GM23338 (cell line): ENCODE measurements at regions not wholly inside any gene's neighbourhood (a gene's known extent, or its start where the extent isn't known, plus 50 kb on each side); places are given as distances from the start of the nearest gene placed in this dataset.

Experiments used
- ATAC-seq: fragments of 200-7000 bp; cut with Tn5 transposase; 3 replicates; pipeline ENCODE4 v1.9.1; 2020
- DNase-seq: peaks from one replicate; pipeline ENCODE4 v3.0.0-alpha.2; 2015; ENCODE audit warnings: low spot score
- H2AFZ ChIP-seq: fragments of 200-600 bp; sonication (generic); 2 replicates; pipeline ENCODE4 v1.8.0; 2016; ENCODE audit warnings: antibody characterized with exemption, mild to moderate bottlenecking, moderate library complexity
- H3F3A ChIP-seq: fragments of 200-600 bp; sonication (generic); replicated peaks from 2 replicates; pipeline ENCODE4 v1.8.0; 2017; ENCODE audit warnings: antibody characterized with exemption, mixed run types, low read depth
- H3K27ac ChIP-seq: fragments of 200-600 bp; sonication (generic); 2 replicates; pipeline ENCODE4 v1.6.1; 2016; ENCODE audit warnings: low read depth
- H3K27me3 ChIP-seq: fragments of 200-600 bp; sonication (generic); 2 replicates; pipeline ENCODE4 v1.8.0; 2016; ENCODE audit warnings: mild to moderate bottlenecking, mixed run types, moderate library complexity; ENCODE audit not compliant: insufficient read depth
- H3K36me3 ChIP-seq: fragments of 200-600 bp; sonication (generic); 2 replicates; pipeline ENCODE4 v1.8.0; 2016; ENCODE audit warnings: mild to moderate bottlenecking; ENCODE audit not compliant: insufficient read depth
- H3K4me1 ChIP-seq: fragments of 200-600 bp; sonication (generic); 2 replicates; pipeline ENCODE4 v1.8.0; 2016; ENCODE audit warnings: mild to moderate bottlenecking, moderate library complexity; ENCODE audit not compliant: insufficient read depth
- H3K4me2 ChIP-seq: fragments of 200-600 bp; sonication (generic); 2 replicates; pipeline ENCODE4 v1.7.1; 2017; ENCODE audit warnings: mixed run types
- H3K4me3 ChIP-seq: fragments of 200-600 bp; sonication (generic); 2 replicates; pipeline ENCODE4 v1.6.1; 2016; ENCODE audit warnings: mixed run types
- H3K79me2 ChIP-seq: fragments of 200-600 bp; sonication (generic); replicated peaks from 2 replicates; pipeline ENCODE4 v1.8.0; 2017; ENCODE audit warnings: mild to moderate bottlenecking; ENCODE audit not compliant: insufficient read depth
- H3K9me2 ChIP-seq: fragments of 200-600 bp; sonication (generic); 2 replicates; pipeline ENCODE4 v1.8.0; 2017; ENCODE audit not compliant: insufficient read depth
- H4K20me1 ChIP-seq: fragments of 200-600 bp; sonication (generic); replicated peaks from 2 replicates; pipeline ENCODE4 v1.8.0; 2017; ENCODE audit warnings: mild to moderate bottlenecking; ENCODE audit not compliant: insufficient read depth
- H3K27ac Mint-ChIP-seq: 2 replicates; pipeline ENCODE4 v1.8.0; 2020; ENCODE audit warnings: inconsistent platforms, mild to moderate bottlenecking, moderate library complexity, mixed read lengths
- H3K27me3 Mint-ChIP-seq: 3 replicates; pipeline ENCODE4 v1.8.0; 2022; ENCODE audit warnings: low read depth, mild to moderate bottlenecking, moderate library complexity, mixed read lengths, inconsistent platforms; ENCODE audit not compliant: insufficient read depth, poor library complexity
- H3K36me3 Mint-ChIP-seq: 3 replicates; pipeline ENCODE4 v1.8.0; 2021; ENCODE audit warnings: low read depth, mild to moderate bottlenecking, inconsistent platforms, moderate library complexity, mixed read lengths
- H3K4me1 Mint-ChIP-seq: 3 replicates; pipeline ENCODE4 v1.8.0; 2020; ENCODE audit warnings: mild to moderate bottlenecking, inconsistent platforms, mixed read lengths
- H3K4me3 Mint-ChIP-seq: 3 replicates; pipeline ENCODE4 v1.8.0; 2021; ENCODE audit warnings: moderate library complexity, mild to moderate bottlenecking, inconsistent platforms, mixed read lengths
- H3K9me3 Mint-ChIP-seq: 3 replicates; pipeline ENCODE4 v1.8.0; 2020; ENCODE audit warnings: moderate library complexity, mild to moderate bottlenecking, inconsistent platforms, mixed read lengths
- CREB1 ChIP-seq: fragments of 250-450 bp; sonication (Bioruptor Pico); IDR thresholded peaks from 2 replicates; pipeline ENCODE4 v1.5.0; 2020; ENCODE audit warnings: low read depth, mild to moderate bottlenecking, moderate library complexity
- EZH2 ChIP-seq: fragments of 200-600 bp; sonication (generic); IDR thresholded peaks from one replicate; pipeline ENCODE4 v1.8.0; 2017; ENCODE audit warnings: antibody characterized with exemption, mild to moderate bottlenecking, low read depth; ENCODE audit not compliant: unreplicated experiment
- EZH2phosphoT487 ChIP-seq: fragments of 200-600 bp; sonication (generic); IDR thresholded peaks from one replicate; pipeline ENCODE4 v1.8.1; 2018; ENCODE audit warnings: antibody characterized with exemption; ENCODE audit not compliant: unreplicated experiment
- JUNB ChIP-seq: IDR thresholded peaks from one replicate; pipeline ENCODE4 v1.6.1; 2016; ENCODE audit warnings: antibody characterized with exemption; ENCODE audit not compliant: unreplicated experiment
- NANOG ChIP-seq: IDR thresholded peaks from 2 replicates; pipeline ENCODE4 v1.6.1; 2016; ENCODE audit warnings: antibody characterized with exemption, borderline replicate concordance
- POLR2AphosphoS5 ChIP-seq: IDR thresholded peaks from 2 replicates; pipeline ENCODE4 v1.6.1; 2016; ENCODE audit warnings: antibody characterized with exemption, low read depth
- STAT1 ChIP-seq: IDR thresholded peaks from one replicate; pipeline ENCODE4 v1.6.1; 2016; ENCODE audit warnings: antibody characterized with exemption; ENCODE audit not compliant: unreplicated experiment
- ZNF114 ChIP-seq: fragments of 250-450 bp; sonication (Bioruptor Pico); IDR thresholded peaks from 2 replicates; pipeline ENCODE4 v1.5.0; 2020; ENCODE audit warnings: mild to moderate bottlenecking, moderate library complexity
- ZNF331 ChIP-seq: fragments of 250-450 bp; sonication (Bioruptor Pico); IDR thresholded peaks from 2 replicates; pipeline ENCODE4 v1.5.0; 2020; ENCODE audit warnings: low read depth, mild to moderate bottlenecking, moderate library complexity
- TF ChIP-seq, protein P1 (sequence below): fragments of 250-450 bp; sonication (Bioruptor Pico); IDR thresholded peaks from 2 replicates; pipeline ENCODE4 v1.5.0; 2020; ENCODE audit warnings: mild to moderate bottlenecking, moderate library complexity
- TF ChIP-seq, protein P2 (sequence below): IDR thresholded peaks from 2 replicates; pipeline ENCODE4 v1.6.1; 2016; ENCODE audit warnings: antibody characterized with exemption
- TF ChIP-seq, protein P3 (sequence below), 2 experiments: fragments of 200-600 bp in 1 of 2; sonication (generic) in 1 of 2; conservative IDR thresholded peaks; 2 replicates each; pipeline versions ENCODE4 v1.5.1 to v1.6.1; 2016 to 2017; ENCODE audit warnings: antibody characterized with exemption in 2 of 2, low read depth in 2 of 2, mild to moderate bottlenecking in 2 of 2, moderate library complexity in 1 of 2
- TF ChIP-seq, protein P4 (sequence below): IDR thresholded peaks from one replicate; pipeline ENCODE4 v1.6.1; 2018; ENCODE audit warnings: antibody characterized with exemption; ENCODE audit not compliant: unreplicated experiment

GRCh38 chr6:71733970-71734899 is 152.1 kb upstream of the RIMS1 start:
- H3K4me1 Mint-ChIP-seq, result no peaks in the 10 kb centered on the region
- DNase-seq (no peak), ATAC-seq (no peak)
- Histone ChIP-seq H3K27ac (no peak overlapping the region), H3K79me2 (no peaks in the 10 kb centered on the region), H3K4me3 (no peak overlapping the region), H3K9me2 (no peaks in the 10 kb centered on the region), H3K36me3 (no peaks in the 10 kb centered on the region), H3K4me2 (no peak overlapping the region), H3F3A (no peaks in the 10 kb centered on the region), H3K4me1 (no peaks in the 10 kb centered on the region), H2AFZ (no peak overlapping the region; the same call in 1 of the 2 replicates), H4K20me1 (no peaks in the 10 kb centered on the region), H3K27me3 (no peaks in the 10 kb centered on the region)
- TF ChIP-seq STAT1, result no peak
- TF ChIP-seq, protein P1, sequence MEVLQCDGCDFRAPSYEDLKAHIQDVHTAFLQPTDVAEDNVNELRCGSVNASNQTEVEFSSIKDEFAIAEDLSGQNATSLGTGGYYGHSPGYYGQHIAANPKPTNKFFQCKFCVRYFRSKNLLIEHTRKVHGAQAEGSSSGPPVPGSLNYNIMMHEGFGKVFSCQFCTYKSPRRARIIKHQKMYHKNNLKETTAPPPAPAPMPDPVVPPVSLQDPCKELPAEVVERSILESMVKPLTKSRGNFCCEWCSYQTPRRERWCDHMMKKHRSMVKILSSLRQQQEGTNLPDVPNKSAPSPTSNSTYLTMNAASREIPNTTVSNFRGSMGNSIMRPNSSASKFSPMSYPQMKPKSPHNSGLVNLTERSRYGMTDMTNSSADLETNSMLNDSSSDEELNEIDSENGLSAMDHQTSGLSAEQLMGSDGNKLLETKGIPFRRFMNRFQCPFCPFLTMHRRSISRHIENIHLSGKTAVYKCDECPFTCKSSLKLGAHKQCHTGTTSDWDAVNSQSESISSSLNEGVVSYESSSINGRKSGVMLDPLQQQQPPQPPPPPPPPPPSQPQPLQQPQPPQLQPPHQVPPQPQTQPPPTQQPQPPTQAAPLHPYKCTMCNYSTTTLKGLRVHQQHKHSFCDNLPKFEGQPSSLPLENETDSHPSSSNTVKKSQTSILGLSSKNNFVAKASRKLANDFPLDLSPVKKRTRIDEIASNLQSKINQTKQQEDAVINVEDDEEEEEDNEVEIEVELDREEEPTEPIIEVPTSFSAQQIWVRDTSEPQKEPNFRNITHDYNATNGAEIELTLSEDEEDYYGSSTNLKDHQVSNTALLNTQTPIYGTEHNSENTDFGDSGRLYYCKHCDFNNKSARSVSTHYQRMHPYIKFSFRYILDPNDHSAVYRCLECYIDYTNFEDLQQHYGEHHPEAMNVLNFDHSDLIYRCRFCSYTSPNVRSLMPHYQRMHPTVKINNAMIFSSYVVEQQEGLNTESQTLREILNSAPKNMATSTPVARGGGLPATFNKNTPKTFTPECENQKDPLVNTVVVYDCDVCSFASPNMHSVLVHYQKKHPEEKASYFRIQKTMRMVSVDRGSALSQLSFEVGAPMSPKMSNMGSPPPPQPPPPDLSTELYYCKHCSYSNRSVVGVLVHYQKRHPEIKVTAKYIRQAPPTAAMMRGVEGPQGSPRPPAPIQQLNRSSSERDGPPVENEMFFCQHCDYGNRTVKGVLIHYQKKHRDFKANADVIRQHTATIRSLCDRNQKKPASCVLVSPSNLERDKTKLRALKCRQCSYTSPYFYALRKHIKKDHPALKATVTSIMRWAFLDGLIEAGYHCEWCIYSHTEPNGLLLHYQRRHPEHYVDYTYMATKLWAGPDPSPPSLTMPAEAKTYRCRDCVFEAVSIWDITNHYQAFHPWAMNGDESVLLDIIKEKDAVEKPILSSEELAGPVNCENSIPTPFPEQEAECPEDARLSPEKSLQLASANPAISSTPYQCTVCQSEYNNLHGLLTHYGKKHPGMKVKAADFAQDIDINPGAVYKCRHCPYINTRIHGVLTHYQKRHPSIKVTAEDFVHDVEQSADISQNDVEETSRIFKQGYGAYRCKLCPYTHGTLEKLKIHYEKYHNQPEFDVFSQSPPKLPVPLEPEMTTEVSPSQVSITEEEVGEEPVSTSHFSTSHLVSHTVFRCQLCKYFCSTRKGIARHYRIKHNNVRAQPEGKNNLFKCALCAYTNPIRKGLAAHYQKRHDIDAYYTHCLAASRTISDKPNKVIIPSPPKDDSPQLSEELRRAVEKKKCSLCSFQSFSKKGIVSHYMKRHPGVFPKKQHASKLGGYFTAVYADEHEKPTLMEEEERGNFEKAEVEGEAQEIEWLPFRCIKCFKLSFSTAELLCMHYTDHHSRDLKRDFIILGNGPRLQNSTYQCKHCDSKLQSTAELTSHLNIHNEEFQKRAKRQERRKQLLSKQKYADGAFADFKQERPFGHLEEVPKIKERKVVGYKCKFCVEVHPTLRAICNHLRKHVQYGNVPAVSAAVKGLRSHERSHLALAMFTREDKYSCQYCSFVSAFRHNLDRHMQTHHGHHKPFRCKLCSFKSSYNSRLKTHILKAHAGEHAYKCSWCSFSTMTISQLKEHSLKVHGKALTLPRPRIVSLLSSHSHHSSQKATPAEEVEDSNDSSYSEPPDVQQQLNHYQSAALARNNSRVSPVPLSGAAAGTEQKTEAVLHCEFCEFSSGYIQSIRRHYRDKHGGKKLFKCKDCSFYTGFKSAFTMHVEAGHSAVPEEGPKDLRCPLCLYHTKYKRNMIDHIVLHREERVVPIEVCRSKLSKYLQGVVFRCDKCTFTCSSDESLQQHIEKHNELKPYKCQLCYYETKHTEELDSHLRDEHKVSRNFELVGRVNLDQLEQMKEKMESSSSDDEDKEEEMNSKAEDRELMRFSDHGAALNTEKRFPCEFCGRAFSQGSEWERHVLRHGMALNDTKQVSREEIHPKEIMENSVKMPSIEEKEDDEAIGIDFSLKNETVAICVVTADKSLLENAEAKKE, result no peak
- no peak for TF ChIP-seq ZNF331
- no peak for TF ChIP-seq EZH2phosphoT487
- TF ChIP-seq, protein P2, sequence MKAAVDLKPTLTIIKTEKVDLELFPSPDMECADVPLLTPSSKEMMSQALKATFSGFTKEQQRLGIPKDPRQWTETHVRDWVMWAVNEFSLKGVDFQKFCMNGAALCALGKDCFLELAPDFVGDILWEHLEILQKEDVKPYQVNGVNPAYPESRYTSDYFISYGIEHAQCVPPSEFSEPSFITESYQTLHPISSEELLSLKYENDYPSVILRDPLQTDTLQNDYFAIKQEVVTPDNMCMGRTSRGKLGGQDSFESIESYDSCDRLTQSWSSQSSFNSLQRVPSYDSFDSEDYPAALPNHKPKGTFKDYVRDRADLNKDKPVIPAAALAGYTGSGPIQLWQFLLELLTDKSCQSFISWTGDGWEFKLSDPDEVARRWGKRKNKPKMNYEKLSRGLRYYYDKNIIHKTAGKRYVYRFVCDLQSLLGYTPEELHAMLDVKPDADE, result no peak
- TF ChIP-seq, protein P3, sequence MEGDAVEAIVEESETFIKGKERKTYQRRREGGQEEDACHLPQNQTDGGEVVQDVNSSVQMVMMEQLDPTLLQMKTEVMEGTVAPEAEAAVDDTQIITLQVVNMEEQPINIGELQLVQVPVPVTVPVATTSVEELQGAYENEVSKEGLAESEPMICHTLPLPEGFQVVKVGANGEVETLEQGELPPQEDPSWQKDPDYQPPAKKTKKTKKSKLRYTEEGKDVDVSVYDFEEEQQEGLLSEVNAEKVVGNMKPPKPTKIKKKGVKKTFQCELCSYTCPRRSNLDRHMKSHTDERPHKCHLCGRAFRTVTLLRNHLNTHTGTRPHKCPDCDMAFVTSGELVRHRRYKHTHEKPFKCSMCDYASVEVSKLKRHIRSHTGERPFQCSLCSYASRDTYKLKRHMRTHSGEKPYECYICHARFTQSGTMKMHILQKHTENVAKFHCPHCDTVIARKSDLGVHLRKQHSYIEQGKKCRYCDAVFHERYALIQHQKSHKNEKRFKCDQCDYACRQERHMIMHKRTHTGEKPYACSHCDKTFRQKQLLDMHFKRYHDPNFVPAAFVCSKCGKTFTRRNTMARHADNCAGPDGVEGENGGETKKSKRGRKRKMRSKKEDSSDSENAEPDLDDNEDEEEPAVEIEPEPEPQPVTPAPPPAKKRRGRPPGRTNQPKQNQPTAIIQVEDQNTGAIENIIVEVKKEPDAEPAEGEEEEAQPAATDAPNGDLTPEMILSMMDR (conservative IDR thresholded peaks at IDR 0.05; ENCODE audit: low read depth in 2 of 2), result no peak
- no peak for TF ChIP-seq ZNF114 (CRISPR knock-in tag)
- TF ChIP-seq, protein P4, sequence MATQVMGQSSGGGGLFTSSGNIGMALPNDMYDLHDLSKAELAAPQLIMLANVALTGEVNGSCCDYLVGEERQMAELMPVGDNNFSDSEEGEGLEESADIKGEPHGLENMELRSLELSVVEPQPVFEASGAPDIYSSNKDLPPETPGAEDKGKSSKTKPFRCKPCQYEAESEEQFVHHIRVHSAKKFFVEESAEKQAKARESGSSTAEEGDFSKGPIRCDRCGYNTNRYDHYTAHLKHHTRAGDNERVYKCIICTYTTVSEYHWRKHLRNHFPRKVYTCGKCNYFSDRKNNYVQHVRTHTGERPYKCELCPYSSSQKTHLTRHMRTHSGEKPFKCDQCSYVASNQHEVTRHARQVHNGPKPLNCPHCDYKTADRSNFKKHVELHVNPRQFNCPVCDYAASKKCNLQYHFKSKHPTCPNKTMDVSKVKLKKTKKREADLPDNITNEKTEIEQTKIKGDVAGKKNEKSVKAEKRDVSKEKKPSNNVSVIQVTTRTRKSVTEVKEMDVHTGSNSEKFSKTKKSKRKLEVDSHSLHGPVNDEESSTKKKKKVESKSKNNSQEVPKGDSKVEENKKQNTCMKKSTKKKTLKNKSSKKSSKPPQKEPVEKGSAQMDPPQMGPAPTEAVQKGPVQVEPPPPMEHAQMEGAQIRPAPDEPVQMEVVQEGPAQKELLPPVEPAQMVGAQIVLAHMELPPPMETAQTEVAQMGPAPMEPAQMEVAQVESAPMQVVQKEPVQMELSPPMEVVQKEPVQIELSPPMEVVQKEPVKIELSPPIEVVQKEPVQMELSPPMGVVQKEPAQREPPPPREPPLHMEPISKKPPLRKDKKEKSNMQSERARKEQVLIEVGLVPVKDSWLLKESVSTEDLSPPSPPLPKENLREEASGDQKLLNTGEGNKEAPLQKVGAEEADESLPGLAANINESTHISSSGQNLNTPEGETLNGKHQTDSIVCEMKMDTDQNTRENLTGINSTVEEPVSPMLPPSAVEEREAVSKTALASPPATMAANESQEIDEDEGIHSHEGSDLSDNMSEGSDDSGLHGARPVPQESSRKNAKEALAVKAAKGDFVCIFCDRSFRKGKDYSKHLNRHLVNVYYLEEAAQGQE, result no peak
- TF ChIP-seq CREB1, result no peak
- TF ChIP-seq POLR2AphosphoS5, result no peak
- TF ChIP-seq EZH2, result no peak
- TF ChIP-seq NANOG, result no peak
- no peak for TF ChIP-seq JUNB
- H3K36me3 Mint-ChIP-seq, result no peaks in the 10 kb centered on the region
- H3K27me3 Mint-ChIP-seq, result peaks cover 3% of the 10 kb centered on the region
- no peak overlapping the region for H3K27ac Mint-ChIP-seq
- no peak overlapping the region for H3K4me3 Mint-ChIP-seq
- H3K9me3 Mint-ChIP-seq, result no peaks in the 10 kb centered on the region
